B cell (primary cell): ENCODE measurements at regions not wholly inside any gene's neighbourhood (a gene's known extent, or its start where the extent isn't known, plus 50 kb on each side); places are given as distances from the start of the nearest gene placed in this dataset.

Source experiments
- ATAC-seq: fragments of 200-7000 bp; cut with Tn5 transposase; one replicate; pipeline ENCODE4 v1.10.0; 2021; ENCODE audit warnings: low read depth, mild to moderate bottlenecking, moderate number of reproducible peaks, moderate library complexity
- CTCF ChIA-PET: fragments of 350-600 bp; sonication (Branson Sonifier 250); formaldehyde crosslinking; loops from one replicate; lab custom pipeline; 2021; ENCODE audit warnings: antibody characterized with exemption, inconsistent platforms; lab: Charles Lee
- POLR2A ChIA-PET: fragments of 350-600 bp; sonication (Branson Sonifier 250); formaldehyde crosslinking; loops from one replicate; lab custom pipeline; 2021; ENCODE audit warnings: antibody characterized with exemption; lab: Charles Lee
- DNase-seq: peaks from one replicate; pipeline ENCODE4 v3.0.0; 2013
- H2AFZ ChIP-seq: 2 replicates; pipeline ENCODE4 v1.6.1; 2012; ENCODE audit warnings: mild to moderate bottlenecking, low read depth, low read length; ENCODE audit not compliant: insufficient read depth, poor library complexity, severe bottlenecking
- H3K27ac ChIP-seq, 2 donors: 1 replicate in 1 of 2; 2 replicates in 1 of 2; pipeline ENCODE4 v1.5.1; 2012 to 2013; ENCODE audit warnings: low read length in 2 of 2, mild to moderate bottlenecking in 2 of 2, moderate library complexity in 1 of 2
- H3K27me3 ChIP-seq, 4 experiments: fragments of 200-600 bp in 1 of 4; sonication (generic) in 1 of 4; replicated peaks in 1 of 4; 1 replicate in 2 of 4; 2 replicates in 2 of 4; pipeline versions ENCODE4 v1.6.1 to v1.7.0; 2013 to 2016; ENCODE audit warnings: low read length in 3 of 4, mild to moderate bottlenecking in 2 of 4, mixed read lengths in 1 of 4, moderate library complexity in 1 of 4; ENCODE audit not compliant: insufficient read depth in 4 of 4, control insufficient read depth in 3 of 4; ENCODE audit errors: control extremely low read depth in 1 of 4
- H3K36me3 ChIP-seq, 2 experiments: replicated peaks in 1 of 2; 1 replicate in 1 of 2; 2 replicates in 1 of 2; pipeline versions ENCODE4 v1.6.1 to v1.7.1; 2013; ENCODE audit warnings: low read length in 1 of 2; ENCODE audit not compliant: insufficient read depth in 2 of 2, control insufficient read depth in 1 of 2; ENCODE audit errors: control extremely low read depth in 1 of 2, extremely low read depth in 1 of 2
- H3K4me1 ChIP-seq, 2 donors: fragments of 200-600 bp in 1 of 2; sonication (generic) in 1 of 2; 1 replicate in 1 of 2; 2 replicates in 1 of 2; pipeline versions ENCODE4 v1.5.1 to v1.6.1; 2013 to 2017; ENCODE audit warnings: low read length in 2 of 2; ENCODE audit not compliant: control insufficient read depth in 2 of 2, insufficient read depth in 2 of 2
- H3K4me2 ChIP-seq: replicated peaks from 2 replicates; pipeline ENCODE3; 2012; ENCODE audit warnings: mild to moderate bottlenecking, low read depth, low read length; ENCODE audit not compliant: poor library complexity, severe bottlenecking
- H3K4me3 ChIP-seq, 5 experiments: fragments of 200-600 bp in 1 of 5; sonication (generic) in 1 of 5; 1 replicate in 3 of 5; 2 replicates in 2 of 5; pipeline versions ENCODE4 v1.5.1 to v1.7.0; 2011 to 2016; ENCODE audit warnings: low read length in 4 of 5, mild to moderate bottlenecking in 4 of 5, low read depth in 2 of 5, control low read depth in 1 of 5, moderate library complexity in 1 of 5; ENCODE audit not compliant: insufficient read depth in 1 of 5; ENCODE audit errors: control extremely low read depth in 1 of 5, extremely low read depth in 1 of 5
- H3K79me2 ChIP-seq: fragments of 200-600 bp; sonication (generic); one replicate; pipeline ENCODE4 v1.6.0; 2016; ENCODE audit warnings: low read length; ENCODE audit not compliant: control insufficient read depth, insufficient read depth
- H3K9ac ChIP-seq: fragments of 200-600 bp; sonication (generic); 2 replicates; pipeline ENCODE4 v1.6.1; 2017; ENCODE audit warnings: mild to moderate bottlenecking, low read length, moderate library complexity
- H3K9me3 ChIP-seq, 3 donors: one replicate each; pipeline versions ENCODE4 v1.6.1 to v1.7.1; 2013; ENCODE audit warnings: low read length in 2 of 3; ENCODE audit not compliant: control insufficient read depth in 2 of 3, insufficient read depth in 1 of 3; ENCODE audit errors: control extremely low read depth in 1 of 3
- H4K20me1 ChIP-seq: 2 replicates; pipeline ENCODE4 v1.6.0; 2012; ENCODE audit warnings: mild to moderate bottlenecking, low read length; ENCODE audit not compliant: insufficient read depth, control insufficient read depth, poor library complexity, severe bottlenecking
- H3K27ac Mint-ChIP-seq: one replicate; pipeline ENCODE4 v1.8.0; 2021; ENCODE audit warnings: mixed read lengths
- H3K27me3 Mint-ChIP-seq: one replicate; pipeline ENCODE4 v1.8.0; 2021; ENCODE audit warnings: mixed read lengths
- H3K4me1 Mint-ChIP-seq: one replicate; pipeline ENCODE4 v1.8.0; 2021; ENCODE audit warnings: mixed read lengths
- H3K4me3 Mint-ChIP-seq: one replicate; pipeline ENCODE4 v1.8.0; 2021; ENCODE audit warnings: mixed read lengths
- H3K9me3 Mint-ChIP-seq: one replicate; pipeline ENCODE4 v1.8.0; 2022; ENCODE audit warnings: mixed read lengths; ENCODE audit not compliant: insufficient read depth
- EZH2 ChIP-seq: IDR thresholded peaks from 2 replicates; pipeline ENCODE4 v1.6.1; 2012; ENCODE audit warnings: borderline replicate concordance, low read depth, mild to moderate bottlenecking, moderate library complexity, low read length; ENCODE audit not compliant: insufficient read depth, poor library complexity, severe bottlenecking
- WGBS: methylation state at CpG from one replicate; pipeline ENCODE4 v1.1.5; 2013; ENCODE audit warnings: missing lambda C conversion rate; ENCODE audit not compliant: insufficient coverage; 5-methylcytosine and 5-hydroxymethylcytosine counted together
- intact Hi-C: fragments of 100-400 bp; cut with micrococcal nuclease; formaldehyde crosslinking; loops from one replicate; pipeline ENCODE4 v1.10.0; 2022
- TF ChIP-seq, protein P1 (sequence below): fragments of 200-600 bp; IDR thresholded peaks from one replicate; pipeline ENCODE4 v1.8.0; 2022; ENCODE audit warnings: antibody characterized with exemption, mild to moderate bottlenecking

GRCh38 chr13:68676513-68677115, 1431.0 kb upstream of the ATXN8OS start:
- Histone ChIP-seq H3K4me3 (no peak overlapping the region), H3K4me2 (no peak overlapping the region), H3K27ac (no peak overlapping the region), H2AFZ (no peak overlapping the region), H3K27me3 (no peaks in the 10 kb centered on the region), H4K20me1 (no peaks in the 10 kb centered on the region), H3K9ac (no peak overlapping the region), H3K4me1 (no peaks in the 10 kb centered on the region), H3K79me2 (no peaks in the 10 kb centered on the region), H3K9me3 (no peaks in the 10 kb centered on the region), H3K36me3 (no peaks in the 10 kb centered on the region)
- Mint-ChIP-seq H3K27me3 (no peaks in the 10 kb centered on the region), H3K4me1 (no peaks in the 10 kb centered on the region), H3K9me3 (no peaks in the 10 kb centered on the region), H3K4me3 (no peak overlapping the region), H3K27ac (no peak overlapping the region)
- no CpG with 5 or more reads among the region's 2 CpGs for WGBS
- intact Hi-C loops: no loop called here
- POLR2A ChIA-PET: no interaction called here
- no peak for ATAC-seq
- TF ChIP-seq, protein P1, sequence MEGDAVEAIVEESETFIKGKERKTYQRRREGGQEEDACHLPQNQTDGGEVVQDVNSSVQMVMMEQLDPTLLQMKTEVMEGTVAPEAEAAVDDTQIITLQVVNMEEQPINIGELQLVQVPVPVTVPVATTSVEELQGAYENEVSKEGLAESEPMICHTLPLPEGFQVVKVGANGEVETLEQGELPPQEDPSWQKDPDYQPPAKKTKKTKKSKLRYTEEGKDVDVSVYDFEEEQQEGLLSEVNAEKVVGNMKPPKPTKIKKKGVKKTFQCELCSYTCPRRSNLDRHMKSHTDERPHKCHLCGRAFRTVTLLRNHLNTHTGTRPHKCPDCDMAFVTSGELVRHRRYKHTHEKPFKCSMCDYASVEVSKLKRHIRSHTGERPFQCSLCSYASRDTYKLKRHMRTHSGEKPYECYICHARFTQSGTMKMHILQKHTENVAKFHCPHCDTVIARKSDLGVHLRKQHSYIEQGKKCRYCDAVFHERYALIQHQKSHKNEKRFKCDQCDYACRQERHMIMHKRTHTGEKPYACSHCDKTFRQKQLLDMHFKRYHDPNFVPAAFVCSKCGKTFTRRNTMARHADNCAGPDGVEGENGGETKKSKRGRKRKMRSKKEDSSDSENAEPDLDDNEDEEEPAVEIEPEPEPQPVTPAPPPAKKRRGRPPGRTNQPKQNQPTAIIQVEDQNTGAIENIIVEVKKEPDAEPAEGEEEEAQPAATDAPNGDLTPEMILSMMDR: no peak
- no peak for TF ChIP-seq EZH2
- no peak for DNase-seq
- CTCF ChIA-PET: no interaction called here

DNA sequence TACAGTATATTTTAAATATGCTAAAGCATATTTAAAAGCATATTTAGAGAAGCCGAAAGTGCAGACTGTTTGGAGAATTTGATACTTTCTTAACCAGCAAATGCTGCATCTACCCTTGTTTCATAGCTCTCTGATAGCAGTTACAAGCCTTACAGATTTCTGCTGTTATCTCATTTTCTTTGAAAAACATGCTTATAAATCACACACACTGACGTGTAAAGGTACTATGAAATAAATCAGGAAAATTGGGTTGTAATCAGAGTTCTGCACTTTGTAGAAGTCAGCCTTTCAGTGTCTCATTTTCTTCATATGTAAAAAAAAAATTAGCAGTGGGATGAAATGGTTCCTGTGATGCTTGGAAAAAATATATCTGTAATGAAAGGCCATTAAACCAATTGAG, 1432.4 kb upstream of the ATXN8OS start:
- no peak overlapping the region for H3K4me3 ChIP-seq
- Mint-ChIP-seq H3K4me1 (no peaks in the 10 kb centered on the region), H3K9me3 (no peaks in the 10 kb centered on the region), H3K27me3 (no peaks in the 10 kb centered on the region), H3K4me3 (no peak overlapping the region), H3K27ac (no peak overlapping the region)
- no CpG with 5 or more reads among the region's 2 CpGs for WGBS
- no peaks in the 10 kb centered on the region for H3K4me1 ChIP-seq
- no peaks in the 10 kb centered on the region for H3K79me2 ChIP-seq
- no peak for ATAC-seq
- CTCF ChIA-PET: no interaction called here
- no peak overlapping the region for H3K27ac ChIP-seq
- no peak overlapping the region for H3K9ac ChIP-seq
- intact Hi-C loops: no loop called here
- no peaks in the 10 kb centered on the region for H4K20me1 ChIP-seq
- H3K4me2 ChIP-seq: no peak overlapping the region
- no peaks in the 10 kb centered on the region for H3K36me3 ChIP-seq
- POLR2A ChIA-PET: no interaction called here
- TF ChIP-seq, protein P1: no peak
- TF ChIP-seq EZH2: no peak
- DNase-seq: no peak
- H2AFZ ChIP-seq: no peak overlapping the region
- H3K27me3 ChIP-seq: no peaks in the 10 kb centered on the region
- H3K9me3 ChIP-seq: no peaks in the 10 kb centered on the region
